CD4-positive, alpha-beta T cell treated with Interleukin-15 for 1 hour (primary cell): ENCODE measurements at regions not wholly inside any gene's neighbourhood (a gene's known extent, or its start where the extent isn't known, plus 50 kb on each side); places are given as distances from the start of the nearest gene placed in this dataset.
"Not testable (repeated sequence)": the region's sequence is repeated elsewhere in the genome, so short reads cannot be mapped to it uniquely, and the experiment has no call there.

Source experiments
- DNase-seq: peaks from one replicate; pipeline ENCODE4 v3.0.0-alpha.2; 2020

DNA sequence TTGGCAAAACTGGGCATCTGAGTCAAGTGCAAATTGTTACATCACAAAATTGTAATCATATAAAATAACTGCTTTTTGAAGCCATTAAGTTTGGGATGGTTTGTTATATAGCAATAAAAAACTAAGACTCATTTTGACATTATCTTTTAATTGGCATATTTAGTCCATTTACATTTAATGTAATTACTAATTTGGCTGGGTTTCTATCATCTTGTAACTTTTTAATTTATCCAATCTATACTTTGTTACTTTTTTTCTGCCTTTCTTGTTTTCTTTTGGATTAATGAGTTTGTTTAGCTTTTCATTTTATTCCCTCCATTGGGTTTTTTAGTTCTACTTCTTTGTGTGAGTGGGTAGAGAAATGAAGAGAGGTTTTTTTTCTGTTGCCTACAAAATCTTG, 76.3 kb downstream of the DRAM2 start:
- DNase-seq, result no peak

DNA sequence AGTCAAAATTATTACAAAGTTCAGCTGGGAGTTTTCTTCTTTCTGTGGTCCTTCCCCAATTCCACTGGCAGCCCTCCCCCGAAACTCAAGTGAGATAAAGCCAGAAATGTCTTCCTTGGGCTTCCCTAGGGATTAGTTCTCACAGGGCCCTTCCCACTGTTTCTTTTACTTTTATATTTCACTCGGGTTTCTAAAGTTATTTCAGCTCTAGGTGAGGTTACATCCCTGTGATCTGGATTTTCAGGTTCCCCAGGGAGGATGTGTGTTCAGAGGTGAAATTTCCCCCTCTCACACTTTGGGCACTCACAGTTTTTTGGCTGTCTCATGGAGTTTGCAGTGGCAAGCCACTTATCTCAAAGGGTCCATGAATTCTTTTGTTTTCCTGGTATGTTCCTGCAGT, 77.3 kb downstream of the DRAM2 start:
- DNase-seq, result no peak

DNA sequence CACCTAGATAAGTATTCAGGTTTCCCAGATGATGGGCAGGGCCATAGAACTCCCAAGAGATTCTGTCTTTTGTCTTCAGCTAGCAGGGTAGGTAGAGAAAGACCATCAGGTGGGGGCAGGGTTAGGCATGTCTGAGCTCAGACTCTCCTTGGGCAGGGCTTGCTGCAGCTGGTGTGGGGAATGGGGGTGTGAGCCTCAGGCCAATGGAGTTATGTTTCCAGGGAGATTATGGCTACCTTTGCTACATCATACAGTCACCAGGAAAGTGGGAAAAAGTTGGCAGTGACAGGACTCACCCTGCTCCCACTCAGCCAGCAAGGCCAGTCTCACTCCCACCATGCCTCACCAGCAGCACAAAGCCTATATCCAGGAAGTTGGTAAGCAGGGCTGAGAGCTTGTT, 77.8 kb downstream of the DRAM2 start:
- DNase-seq, result no peak

DNA sequence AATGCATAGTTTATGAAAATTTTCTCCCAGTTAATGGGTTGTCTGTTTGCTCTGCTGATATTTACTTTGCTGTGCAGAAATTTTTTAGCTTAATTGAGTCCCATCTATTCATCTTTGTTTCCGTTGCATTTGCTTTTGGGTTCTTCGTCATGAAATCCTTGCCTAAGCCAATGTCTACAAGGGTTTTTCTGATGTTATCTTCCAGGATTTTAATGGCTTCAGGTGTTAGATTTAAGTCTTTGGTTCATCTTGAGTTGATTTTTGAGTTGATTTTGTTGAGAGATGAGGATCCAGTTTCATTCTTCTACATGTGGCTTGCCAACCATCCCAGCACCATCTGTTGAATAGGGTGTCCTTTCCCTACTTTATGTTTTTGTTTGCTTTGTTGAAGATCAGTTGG, 85.2 kb downstream of the DRAM2 start:
- no peak for DNase-seq

DNA sequence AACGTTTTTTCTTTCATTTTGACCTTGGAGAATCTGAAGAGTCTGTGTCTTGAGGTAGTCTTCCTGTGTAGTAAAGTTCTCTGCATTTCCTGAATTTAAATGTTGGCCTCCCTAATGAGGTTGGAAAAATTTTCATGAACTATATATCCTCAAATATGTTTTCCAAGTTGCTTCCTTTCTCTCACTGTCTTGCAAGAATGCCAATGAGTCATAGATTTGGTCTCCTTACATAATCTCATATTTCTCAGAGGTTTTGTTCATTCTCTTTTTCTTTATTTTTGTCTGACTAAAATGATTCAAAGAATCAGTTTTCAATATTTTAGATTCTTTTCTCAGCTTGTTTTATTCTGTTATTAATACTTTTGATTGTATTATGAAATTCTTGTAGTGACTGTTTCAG, 87.6 kb downstream of the DRAM2 start:
- DNase-seq, result no peak

DNA sequence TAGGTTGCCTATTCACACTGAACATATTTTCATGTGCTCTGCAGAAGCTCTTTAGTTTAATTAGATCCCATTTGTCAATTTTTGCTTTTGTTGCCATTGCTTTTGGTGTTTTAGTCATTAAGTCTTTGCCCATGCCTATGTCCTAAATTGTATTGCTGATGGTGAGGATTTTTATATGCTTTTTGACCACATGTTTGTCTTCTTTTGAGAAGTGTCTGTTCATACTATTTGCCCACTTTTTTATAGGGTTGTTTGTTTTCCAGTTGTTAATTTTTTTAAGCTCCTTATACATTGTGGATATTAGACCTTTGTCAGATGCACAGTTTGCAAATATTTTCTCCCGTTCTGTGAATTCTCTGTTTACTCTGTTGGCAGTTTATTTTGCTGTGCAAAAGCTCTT, 84.5 kb upstream of the LRIF1 start:
- not testable (repeated sequence) for DNase-seq

DNA sequence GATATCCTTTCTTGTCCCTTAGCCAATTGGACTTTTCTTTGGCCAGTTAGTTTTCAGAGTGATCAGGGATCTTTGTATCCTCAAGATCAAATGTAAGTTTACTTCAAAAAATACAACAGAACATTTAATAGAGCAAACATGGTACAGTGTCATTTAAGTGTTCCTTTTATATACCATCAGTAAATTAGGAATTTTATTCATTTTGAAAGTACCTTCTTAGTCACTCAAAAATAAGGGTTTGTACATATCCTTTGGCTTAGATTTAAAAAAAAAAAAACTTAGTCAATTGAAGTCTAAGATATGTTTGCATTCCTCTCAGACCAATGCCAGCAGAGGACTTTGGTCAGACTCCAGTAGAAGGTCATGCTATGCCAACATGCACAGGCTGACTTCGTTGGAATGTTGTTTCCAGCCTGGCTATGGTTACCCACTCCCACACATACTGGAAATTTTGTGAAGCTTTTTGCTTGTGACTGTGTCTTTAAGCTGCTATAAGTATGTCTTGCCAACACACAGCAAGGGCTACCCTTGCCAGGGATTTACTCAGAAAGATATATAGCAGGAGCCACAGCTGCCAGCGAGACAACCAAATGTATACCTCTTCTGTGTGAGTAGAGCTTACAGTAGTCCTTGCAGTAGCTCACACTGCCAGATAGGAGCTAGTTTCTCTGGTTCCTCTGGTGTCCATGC, 81.5 kb upstream of the LRIF1 start:
- no peak for DNase-seq

DNA sequence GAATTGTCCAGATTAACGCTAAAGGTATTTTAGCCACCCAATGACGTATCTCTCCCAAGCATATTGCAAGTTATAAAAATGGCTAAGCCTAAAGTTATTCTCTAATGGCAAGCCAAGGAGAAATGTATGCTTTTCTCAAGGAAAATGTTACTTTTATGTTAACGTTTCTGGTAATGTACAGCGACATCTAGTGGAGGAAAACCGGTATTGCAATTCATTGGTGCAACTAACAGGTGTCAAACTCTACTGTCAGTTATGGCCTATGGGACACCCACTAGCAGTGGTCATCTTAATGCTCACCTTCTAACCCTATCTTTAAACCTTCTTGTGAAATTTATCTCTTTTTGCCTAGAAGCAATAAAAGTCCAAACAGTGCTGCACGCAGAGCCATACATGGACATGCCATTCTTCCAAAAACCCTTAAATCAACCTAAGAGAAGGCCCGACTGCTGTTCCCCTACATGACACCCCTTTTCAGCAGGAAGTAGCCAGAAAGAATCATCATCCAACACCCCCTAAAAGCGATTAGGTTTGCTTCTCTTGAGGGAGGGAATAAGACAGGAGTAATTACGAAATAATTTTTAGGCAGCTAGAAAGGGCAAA, 68.7 kb upstream of the LRIF1 start:
- no peak for DNase-seq

DNA sequence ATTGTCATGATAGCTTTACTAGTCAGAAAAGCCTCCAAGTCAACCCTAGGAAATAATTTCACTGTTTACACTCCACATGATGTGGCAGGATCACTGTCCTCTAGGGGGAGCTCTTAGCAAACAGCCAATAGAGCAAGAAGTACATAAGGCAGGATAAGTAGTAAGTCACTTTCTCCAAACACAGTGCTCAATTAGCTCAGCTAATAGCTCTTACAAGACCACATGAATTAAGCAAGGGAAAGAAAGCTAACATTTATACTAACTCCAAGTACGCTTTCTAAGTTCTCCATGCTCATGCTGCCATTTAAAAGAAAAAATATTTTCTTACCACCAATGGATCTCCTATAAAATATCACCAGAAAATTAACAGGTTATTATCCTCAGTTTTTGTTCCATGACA, 66.9 kb upstream of the LRIF1 start:
- peak; percentile 33 for DNase-seq

DNA sequence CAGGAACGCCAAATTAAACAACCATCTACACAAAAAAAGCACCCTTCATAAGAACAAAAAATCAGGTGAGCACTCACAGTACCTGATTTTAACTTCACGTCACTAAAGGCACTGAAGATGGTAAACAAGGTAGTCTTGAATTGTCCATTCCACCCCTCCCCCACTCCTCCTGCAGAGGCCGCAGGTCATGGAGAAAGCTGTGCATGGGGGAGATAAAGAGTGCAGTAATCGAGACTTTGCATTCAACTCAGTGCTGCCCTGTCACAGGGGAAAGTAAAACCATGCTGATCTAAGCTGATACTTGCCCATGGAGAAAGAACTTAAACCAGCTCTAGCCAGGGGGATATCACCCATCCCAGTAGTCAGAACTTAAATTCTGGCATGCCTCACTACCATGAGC, 61.4 kb upstream of the LRIF1 start:
- no peak for DNase-seq

DNA sequence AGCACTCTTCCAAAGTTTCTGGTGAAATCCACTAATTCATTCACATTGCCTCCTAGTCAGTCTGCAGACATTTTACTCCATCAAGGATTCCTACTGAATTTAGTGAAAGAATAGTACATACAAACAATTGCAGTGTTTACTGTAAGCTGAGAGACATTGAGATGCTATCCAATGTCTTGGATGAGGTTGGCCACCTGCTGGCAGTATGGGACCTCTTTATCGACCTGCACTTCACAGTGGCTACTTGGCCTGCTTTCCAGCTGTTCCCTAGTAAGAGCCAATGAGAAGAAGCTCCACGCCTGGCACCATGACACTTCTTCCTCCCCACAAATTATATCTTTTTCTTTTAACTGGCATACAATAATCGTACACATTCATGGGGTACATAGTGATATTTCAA, 51.5 kb upstream of the LRIF1 start:
- no peak for DNase-seq
